OCI-LY7 (cell line): ENCODE measurements at regions not wholly inside any gene's neighbourhood (a gene's known extent, or its start where the extent isn't known, plus 50 kb on each side); places are given as distances from the start of the nearest gene placed in this dataset.

Experiments used
- BruUV-seq: library from RNA; stranded (reverse); fragments of 400-500 nt; replicated peaks from 2 replicates; lab custom pipeline; 2021; lab: Mats Ljungman, UMichigan
- CTCF ChIA-PET: fragments of 300-600 bp; sonication (Branson Sonifier 250); formaldehyde crosslinking; loops from one replicate; lab custom pipeline; 2022; ENCODE audit warnings: antibody characterized with exemption; ENCODE audit not compliant: unreplicated experiment; lab: Charles Lee
- POLR2A ChIA-PET: fragments of 300-600 bp; sonication (Branson Sonifier 250); formaldehyde crosslinking; loops from one replicate; lab custom pipeline; 2022; ENCODE audit warnings: antibody characterized with exemption; lab: Charles Lee
- DNase-seq: peaks from one replicate; pipeline ENCODE4 v3.0.0-alpha.2; 2015; ENCODE audit warnings: low spot score
- H2AFZ ChIP-seq: fragments of 200-600 bp; sonication (generic), shearing (Covaris generic); 2 replicates; pipeline ENCODE4 v1.6.1; 2014; ENCODE audit warnings: mild to moderate bottlenecking, antibody characterized with exemption, low read length, moderate library complexity
- H3K27ac ChIP-seq: fragments of 200-600 bp; sonication (generic); 2 replicates; pipeline ENCODE4 v1.5.1; 2014; ENCODE audit warnings: mixed run types, low read depth, mild to moderate bottlenecking, moderate library complexity, low read length, inconsistent platforms; ENCODE audit not compliant: poor library complexity, severe bottlenecking
- H3K36me3 ChIP-seq: fragments of 200-600 bp; sonication (generic); 2 replicates; pipeline ENCODE4 v1.6.1; 2014; ENCODE audit warnings: mild to moderate bottlenecking, antibody characterized with exemption, low read length, moderate library complexity, mixed read lengths; ENCODE audit not compliant: insufficient read depth
- H3K4me1 ChIP-seq: fragments of 200-600 bp; sonication (generic); 2 replicates; pipeline ENCODE4 v1.5.1; 2014; ENCODE audit warnings: mild to moderate bottlenecking, low read length; ENCODE audit not compliant: insufficient read depth, poor library complexity, severe bottlenecking
- H3K4me2 ChIP-seq: fragments of 200-600 bp; sonication (generic); 2 replicates; pipeline ENCODE4 v1.6.1; 2014; ENCODE audit warnings: mild to moderate bottlenecking, low read length
- H3K4me3 ChIP-seq: fragments of 200-600 bp; sonication (generic); 2 replicates; pipeline ENCODE4 v1.5.1; 2014; ENCODE audit warnings: mild to moderate bottlenecking, low read depth, low read length; ENCODE audit not compliant: poor library complexity, severe bottlenecking
- H3K79me2 ChIP-seq: fragments of 200-600 bp; sonication (generic); 2 replicates; pipeline ENCODE4 v1.6.1; 2016; ENCODE audit warnings: low read depth, mild to moderate bottlenecking, low read length, moderate library complexity, mixed read lengths; ENCODE audit not compliant: insufficient read depth
- H3K9me2 ChIP-seq: fragments of 200-600 bp; sonication (generic); 2 replicates; pipeline ENCODE4 v1.6.1; 2016; ENCODE audit warnings: mild to moderate bottlenecking, low read length, mixed read lengths; ENCODE audit not compliant: insufficient read depth
- H3K9me3 ChIP-seq: fragments of 200-600 bp; sonication (generic); 2 replicates; pipeline ENCODE4 v1.6.1; 2014; ENCODE audit warnings: mild to moderate bottlenecking, mixed run types, low read length, mixed read lengths
- H4K20me1 ChIP-seq: fragments of 200-600 bp; sonication (generic); 2 replicates; pipeline ENCODE4 v1.6.1; 2014; ENCODE audit warnings: mild to moderate bottlenecking, antibody characterized with exemption, low read length, moderate library complexity, mixed read lengths; ENCODE audit not compliant: insufficient read depth
- CTCF ChIP-seq: fragments of 200-600 bp; sonication (generic); conservative IDR thresholded peaks from 2 replicates; pipeline ENCODE4 v1.5.1; 2014; ENCODE audit warnings: mild to moderate bottlenecking, antibody characterized with exemption, low read length, moderate library complexity, mixed read lengths
- EZH2phosphoT487 ChIP-seq: fragments of 200-600 bp; sonication (generic); IDR thresholded peaks from 2 replicates; pipeline ENCODE4 v1.6.1; 2018; ENCODE audit warnings: low read depth, borderline replicate concordance, mild to moderate bottlenecking, mixed run types, antibody characterized with exemption, low read length, moderate library complexity, mixed read lengths
- intact Hi-C: fragments of 100-400 bp; cut with micrococcal nuclease; formaldehyde crosslinking; loops from one replicate; pipeline ENCODE4 v1.10.0; 2022; ENCODE audit not compliant: unreplicated experiment

- Histone ChIP-seq H3K4me3 (no peak overlapping the region), H3K27ac (no peak overlapping the region), H4K20me1 (no peaks in the 10 kb centered on the region), H3K9me2 (no peaks in the 10 kb centered on the region), H3K4me2 (no peak overlapping the region), H3K9me3 (no peaks in the 10 kb centered on the region), H3K79me2 (no peaks in the 10 kb centered on the region), H2AFZ (no peak overlapping the region), H3K4me1 (no peaks in the 10 kb centered on the region), H3K36me3 (no peaks in the 10 kb centered on the region)
- TF ChIP-seq CTCF (no peak), EZH2phosphoT487 (no peak)
- intact Hi-C loops: no loop called here
- ChIA-PET CTCF (interaction anchor here (0.9 kb wide), 1 partner anchor 10 kb away, joined by 3 read pairs; no protein-coding TSS in a partner anchor), POLR2A (interaction anchor here (0.6 to 2.0 kb wide), 12 partner anchors 8 to 328 kb away, joined by 3 to 7 read pairs (median 4); no protein-coding TSS in a partner anchor)
- DNase-seq: no peak
- no TSS peak for BruUV-seq
These were observed 331.2 kb downstream of the QKI start for GRCh38 chr6:163745536-163746400.

- Histone ChIP-seq H3K9me2 (no peaks in the 10 kb centered on the region), H3K4me2 (no peak overlapping the region), H3K27ac (no peak overlapping the region), H3K4me1 (peaks cover under 1% of the 10 kb centered on the region), H3K36me3 (no peaks in the 10 kb centered on the region), H4K20me1 (no peaks in the 10 kb centered on the region), H2AFZ (no peak overlapping the region), H3K79me2 (no peaks in the 10 kb centered on the region), H3K9me3 (no peaks in the 10 kb centered on the region), H3K4me3 (no peak overlapping the region)
- intact Hi-C loops: no loop called here
- DNase-seq: no peak
- TF ChIP-seq EZH2phosphoT487 (no peak), CTCF (no peak)
- BruUV-seq: no TSS peak
- ChIA-PET POLR2A (interaction anchor here (0.6 kb wide), 1 partner anchor 443 kb away, joined by 3 read pairs; no protein-coding TSS in a partner anchor), CTCF (no interaction called here)
These were observed 329.9 kb downstream of the QKI start for GRCh38 chr6:163744256-163744925.
